ENCODE measurements at regions not wholly inside any gene's neighbourhood (a gene's known extent, or its start where the extent isn't known, plus 50 kb on each side); places are given as distances from the start of the nearest gene placed in this dataset.
A peak's percentile ranks its signal among the peaks of the same experiment; 100 is the strongest.

DNA sequence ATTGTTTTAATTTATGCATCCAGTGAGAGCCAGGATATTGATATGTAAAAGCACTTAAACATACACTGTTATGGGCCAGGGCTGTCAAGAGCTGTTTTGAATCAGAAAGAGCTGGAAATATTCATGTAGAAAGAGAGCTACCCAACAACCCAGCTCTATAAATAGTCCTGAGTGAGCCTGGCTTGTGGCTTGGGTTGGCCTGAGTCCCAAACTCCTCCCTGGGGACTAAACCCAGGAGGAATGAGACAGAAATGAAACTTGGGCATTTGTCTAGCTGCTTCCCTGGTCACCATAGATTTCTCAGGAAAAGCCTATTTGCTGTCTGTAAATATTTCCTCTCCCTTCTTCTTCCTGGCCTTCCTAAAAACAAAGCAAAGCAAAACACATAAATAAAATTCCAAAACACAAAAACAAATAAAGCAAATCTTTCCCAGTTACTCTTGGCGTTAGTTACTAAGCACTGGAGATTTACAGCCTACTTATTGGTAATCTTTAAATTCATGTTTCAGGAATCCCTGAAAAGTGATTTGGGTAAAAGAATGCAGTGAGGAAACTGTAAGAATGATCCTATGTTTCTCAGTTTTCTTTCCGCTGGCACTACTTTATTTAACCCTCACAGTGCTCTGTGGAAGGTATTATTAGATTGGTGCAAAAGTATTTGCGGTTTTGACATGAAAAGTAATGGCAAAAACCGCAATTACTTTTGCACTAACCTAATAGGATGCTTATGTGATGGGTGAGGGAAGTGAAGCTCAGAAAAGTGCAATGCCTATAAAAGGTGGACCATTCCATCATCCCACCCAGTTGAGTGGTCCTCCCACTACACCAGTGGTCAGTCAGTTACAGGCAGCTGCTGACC lies 111.8 kb downstream of the CARTPT start:
- H3K4me1 ChIP-seq (ENCODE audit: insufficient read depth, low read length) = peaks cover 11% of the 10 kb centered on the region
- H3K4me3 ChIP-seq (ENCODE audit: low read length) = no peak overlapping the region
- H3K36me3 ChIP-seq (ENCODE audit: insufficient read depth, low read length) = no peaks in the 10 kb centered on the region
- no peaks in the 10 kb centered on the region for H3K9me3 ChIP-seq (ENCODE audit: low read length)
- no peak overlapping the region for H2AFZ ChIP-seq (ENCODE audit: low read depth, low read length)
- H3K27me3 ChIP-seq (ENCODE audit: insufficient read depth, low read length) = no peaks in the 10 kb centered on the region

DNA sequence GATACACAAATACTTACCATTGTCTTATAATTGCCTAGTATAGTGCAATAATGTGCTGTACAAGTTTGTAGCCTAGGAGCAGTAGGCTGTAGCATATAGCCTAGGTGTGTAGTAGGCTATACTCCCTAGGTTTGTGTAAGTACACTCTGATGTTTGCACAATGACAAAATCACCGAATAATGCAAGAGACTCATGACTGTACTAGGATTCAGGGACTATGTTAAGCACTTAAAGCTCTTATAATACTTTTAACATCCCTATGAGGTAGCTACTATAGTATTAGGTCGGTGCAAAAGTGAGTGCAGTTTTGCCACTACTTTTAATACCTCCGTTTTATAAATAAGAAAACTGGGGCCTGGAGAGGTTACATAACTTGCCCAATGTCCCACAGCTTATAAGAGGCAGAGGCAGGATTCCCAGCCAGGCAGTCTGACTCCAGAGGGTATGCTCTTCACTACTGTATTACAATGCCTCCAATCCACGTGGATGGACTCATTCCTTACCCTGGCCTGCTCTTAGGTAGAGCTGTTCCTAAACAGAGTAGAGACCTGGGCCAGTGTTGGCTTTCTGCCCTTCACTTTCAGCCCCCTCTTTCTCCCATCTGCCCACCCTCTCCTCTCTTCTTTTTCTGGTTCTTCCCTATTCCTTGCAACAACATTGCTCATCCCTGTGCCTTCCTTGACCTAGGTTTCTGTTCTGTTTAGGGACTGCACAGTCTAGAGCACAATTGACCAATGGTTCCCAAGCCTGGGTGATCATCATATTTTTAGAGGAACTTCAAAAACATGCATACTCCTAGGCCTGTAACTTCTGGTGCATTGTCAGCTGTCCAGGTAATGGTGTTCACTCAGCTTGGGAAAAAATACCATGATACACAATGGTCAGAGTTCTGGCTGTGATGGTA lies 114.0 kb downstream of the CARTPT start:
- peaks cover 11% of the 10 kb centered on the region for H3K4me1 ChIP-seq (ENCODE audit: insufficient read depth, low read length)
- H2AFZ ChIP-seq (ENCODE audit: low read depth, low read length) = no peak overlapping the region
- H3K4me3 ChIP-seq (ENCODE audit: low read length) = no peak overlapping the region
- H3K27me3 ChIP-seq (ENCODE audit: insufficient read depth, low read length) = no peaks in the 10 kb centered on the region
- no peaks in the 10 kb centered on the region for H3K9me3 ChIP-seq (ENCODE audit: low read length)
- no peaks in the 10 kb centered on the region for H3K36me3 ChIP-seq (ENCODE audit: insufficient read depth, low read length)

DNA sequence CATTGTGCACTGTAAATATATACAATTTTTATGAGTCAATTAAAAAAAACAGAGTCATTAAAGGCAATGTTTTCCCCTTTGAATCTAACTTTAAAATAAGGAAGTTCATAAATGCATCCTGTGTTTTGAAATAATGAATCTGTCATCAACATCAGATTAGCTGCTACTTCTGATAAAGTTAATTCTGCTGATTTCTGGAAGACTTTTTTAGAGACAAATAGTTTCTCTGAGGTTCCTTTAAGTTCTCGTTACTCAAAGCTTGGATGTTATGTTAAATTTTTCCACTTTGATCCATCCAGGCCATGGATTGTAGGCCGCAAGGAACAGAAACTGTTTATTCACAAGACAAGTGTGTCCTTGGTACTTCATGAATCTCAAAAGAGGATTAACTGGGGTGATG lies 115.5 kb downstream of the CARTPT start:
- H3K9me3 ChIP-seq (ENCODE audit: low read length) = no peaks in the 10 kb centered on the region
- H3K4me1 ChIP-seq (ENCODE audit: insufficient read depth, low read length) = peaks cover 23% of the 10 kb centered on the region
- H3K36me3 ChIP-seq (ENCODE audit: insufficient read depth, low read length) = no peaks in the 10 kb centered on the region
- H3K4me3 ChIP-seq (ENCODE audit: low read length) = no peak overlapping the region
- no peaks in the 10 kb centered on the region for H3K27me3 ChIP-seq (ENCODE audit: insufficient read depth, low read length)
- no peak overlapping the region for H2AFZ ChIP-seq (ENCODE audit: low read depth, low read length)

DNA sequence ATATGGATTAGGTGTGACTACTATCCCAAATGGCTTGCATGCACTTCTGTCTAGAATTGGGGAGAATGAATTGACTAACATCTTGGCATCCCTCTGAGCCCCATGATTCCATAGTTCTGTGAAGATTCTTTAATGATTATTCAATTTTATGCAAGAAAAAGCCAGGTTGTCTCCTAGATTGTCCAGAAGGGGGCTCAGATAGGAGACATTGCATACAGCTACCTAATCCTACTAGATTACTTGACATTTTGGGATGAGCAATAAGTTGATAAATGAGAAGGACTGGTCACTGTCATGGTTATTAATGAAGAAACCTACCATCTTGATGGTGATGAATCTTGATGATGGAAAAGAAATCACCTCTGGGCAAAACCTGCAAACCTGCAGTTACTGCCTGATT lies 117.0 kb downstream of the CARTPT start:
- no peaks in the 10 kb centered on the region for H3K9me3 ChIP-seq (ENCODE audit: low read length)
- H3K36me3 ChIP-seq (ENCODE audit: insufficient read depth, low read length) = no peaks in the 10 kb centered on the region
- H3K4me1 ChIP-seq (ENCODE audit: insufficient read depth, low read length) = peaks cover 14% of the 10 kb centered on the region
- H3K27me3 ChIP-seq (ENCODE audit: insufficient read depth, low read length) = no peaks in the 10 kb centered on the region
- no peak overlapping the region for H2AFZ ChIP-seq (ENCODE audit: low read depth, low read length)
- no peak overlapping the region for H3K4me3 ChIP-seq (ENCODE audit: low read length)

DNA sequence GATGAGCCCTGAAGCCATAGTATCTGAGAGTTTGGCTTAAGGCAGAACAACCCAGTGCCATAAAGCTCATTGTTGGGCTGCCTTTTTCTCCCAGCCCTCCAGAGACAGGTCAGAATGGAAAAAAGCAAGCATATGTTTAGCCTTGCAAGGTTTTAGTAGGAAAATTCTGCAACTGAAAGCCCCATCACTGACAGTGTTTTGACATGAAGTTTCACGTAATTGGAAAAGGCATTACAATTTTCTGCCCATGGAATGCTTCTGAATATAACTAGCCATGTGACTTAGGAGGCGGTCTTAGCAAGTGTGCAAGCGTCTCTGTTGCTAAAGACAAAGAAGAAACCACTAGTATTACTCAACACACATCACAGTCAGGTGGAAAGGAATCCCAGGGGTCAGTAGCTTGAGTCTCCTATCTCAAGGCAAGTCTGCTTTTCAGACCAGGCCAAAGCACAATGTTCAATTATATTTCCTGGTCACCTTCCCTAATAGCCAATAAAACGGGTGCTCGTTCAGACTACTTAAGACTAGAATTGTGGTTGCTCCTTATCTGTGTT lies 117.6 kb downstream of the CARTPT start:
- H3K27me3 ChIP-seq (ENCODE audit: insufficient read depth, low read length) = no peaks in the 10 kb centered on the region
- no peaks in the 10 kb centered on the region for H3K9me3 ChIP-seq (ENCODE audit: low read length)
- no peaks in the 10 kb centered on the region for H3K36me3 ChIP-seq (ENCODE audit: insufficient read depth, low read length)
- H3K4me3 ChIP-seq (ENCODE audit: low read length) = no peak overlapping the region
- H3K4me1 ChIP-seq (ENCODE audit: insufficient read depth, low read length) = peaks cover 14% of the 10 kb centered on the region
- no peak overlapping the region for H2AFZ ChIP-seq (ENCODE audit: low read depth, low read length)

DNA sequence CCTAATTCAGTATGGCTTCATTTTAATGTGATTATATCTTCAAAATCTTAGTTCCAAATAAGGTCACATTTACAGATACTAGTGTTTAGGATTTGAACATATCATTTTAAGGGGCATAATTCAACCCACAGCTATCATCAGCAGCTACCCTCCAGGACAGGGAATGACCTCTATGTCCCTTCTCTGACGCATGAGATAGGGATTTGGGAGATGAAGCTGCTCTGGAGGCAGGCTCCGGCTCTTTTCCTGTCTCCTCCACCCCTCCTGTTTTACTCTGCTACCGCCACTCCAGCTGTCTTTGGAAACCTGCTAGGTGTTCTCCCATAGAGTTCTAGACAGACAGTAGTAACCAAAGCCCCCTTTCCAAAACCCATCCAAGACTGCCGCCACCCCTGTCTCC lies 119.2 kb downstream of the CARTPT start:
- no peak overlapping the region for H2AFZ ChIP-seq (ENCODE audit: low read depth, low read length)
- no peak overlapping the region for H3K4me3 ChIP-seq (ENCODE audit: low read length)
- no peaks in the 10 kb centered on the region for H3K9me3 ChIP-seq (ENCODE audit: low read length)
- peaks cover 14% of the 10 kb centered on the region for H3K4me1 ChIP-seq (ENCODE audit: insufficient read depth, low read length)
- H3K36me3 ChIP-seq (ENCODE audit: insufficient read depth, low read length) = no peaks in the 10 kb centered on the region
- H3K27me3 ChIP-seq (ENCODE audit: insufficient read depth, low read length) = no peaks in the 10 kb centered on the region

DNA sequence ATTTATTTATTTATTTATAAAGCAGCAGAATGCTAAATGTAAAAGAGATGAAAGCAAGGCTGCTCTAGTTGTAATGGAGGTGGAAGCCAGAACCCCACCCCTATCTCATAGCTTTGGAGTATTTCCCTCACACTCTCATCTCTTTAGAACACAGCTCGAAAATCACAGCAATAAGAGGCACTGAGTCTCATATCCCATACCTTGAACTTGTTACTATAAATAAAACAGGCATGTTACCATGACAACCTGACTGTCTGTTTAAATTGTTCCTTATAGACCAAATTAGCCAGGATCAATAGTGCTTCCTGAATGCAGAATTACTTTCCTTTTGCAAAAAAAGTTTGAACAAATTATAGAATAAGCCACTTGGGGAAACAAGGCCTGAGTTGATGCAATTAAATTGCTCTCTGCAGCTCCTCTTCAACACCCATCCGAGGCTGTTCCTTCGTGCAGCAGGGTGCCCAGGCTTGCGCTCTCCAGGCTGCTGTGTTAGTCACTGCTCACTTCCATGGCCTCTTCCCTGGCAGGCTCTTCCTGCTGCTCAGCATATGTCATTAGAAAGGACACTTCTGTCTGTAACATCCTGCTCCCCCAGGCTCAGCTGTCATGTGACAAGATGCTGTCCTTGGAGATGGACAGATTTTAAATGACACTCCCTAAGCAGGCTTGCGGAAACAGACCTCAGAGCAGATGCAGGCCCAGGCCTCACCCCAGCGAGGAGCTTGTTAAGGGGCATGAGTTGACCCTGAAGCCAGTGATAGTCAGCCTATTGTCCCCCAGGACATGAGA lies 120.2 kb downstream of the CARTPT start:
- no peak overlapping the region for H3K4me3 ChIP-seq (ENCODE audit: low read length)
- no peaks in the 10 kb centered on the region for H3K9me3 ChIP-seq (ENCODE audit: low read length)
- H3K36me3 ChIP-seq (ENCODE audit: insufficient read depth, low read length) = no peaks in the 10 kb centered on the region
- peaks cover 14% of the 10 kb centered on the region for H3K4me1 ChIP-seq (ENCODE audit: insufficient read depth, low read length)
- H2AFZ ChIP-seq (ENCODE audit: low read depth, low read length) = peak overlapping the region; percentile 0
- H3K27me3 ChIP-seq (ENCODE audit: insufficient read depth, low read length) = no peaks in the 10 kb centered on the region

DNA sequence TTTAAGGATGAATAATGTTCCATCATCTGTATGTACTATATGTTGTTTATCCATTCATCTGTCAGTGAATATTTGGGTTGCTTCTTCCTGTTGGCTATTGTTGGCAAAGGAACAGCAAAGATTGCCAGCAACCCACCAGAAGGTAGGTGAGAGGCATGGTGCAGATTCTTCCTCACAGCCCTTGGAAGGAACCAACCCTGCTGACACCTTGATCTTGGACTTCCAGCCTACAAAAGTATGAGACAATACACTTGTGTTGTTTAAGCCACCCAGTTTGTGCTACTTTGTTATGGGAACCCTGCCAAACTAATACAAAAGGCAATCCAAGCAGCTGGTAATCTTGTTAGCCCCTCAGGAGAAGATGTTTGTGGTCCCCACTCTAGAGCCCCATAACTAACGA lies 122.0 kb downstream of the CARTPT start:
- no peak overlapping the region for H3K4me3 ChIP-seq (ENCODE audit: low read length)
- peaks cover 14% of the 10 kb centered on the region for H3K4me1 ChIP-seq (ENCODE audit: insufficient read depth, low read length)
- H3K36me3 ChIP-seq (ENCODE audit: insufficient read depth, low read length) = no peaks in the 10 kb centered on the region
- H3K9me3 ChIP-seq (ENCODE audit: low read length) = no peaks in the 10 kb centered on the region
- no peak overlapping the region for H2AFZ ChIP-seq (ENCODE audit: low read depth, low read length)
- H3K27me3 ChIP-seq (ENCODE audit: insufficient read depth, low read length) = no peaks in the 10 kb centered on the region

DNA sequence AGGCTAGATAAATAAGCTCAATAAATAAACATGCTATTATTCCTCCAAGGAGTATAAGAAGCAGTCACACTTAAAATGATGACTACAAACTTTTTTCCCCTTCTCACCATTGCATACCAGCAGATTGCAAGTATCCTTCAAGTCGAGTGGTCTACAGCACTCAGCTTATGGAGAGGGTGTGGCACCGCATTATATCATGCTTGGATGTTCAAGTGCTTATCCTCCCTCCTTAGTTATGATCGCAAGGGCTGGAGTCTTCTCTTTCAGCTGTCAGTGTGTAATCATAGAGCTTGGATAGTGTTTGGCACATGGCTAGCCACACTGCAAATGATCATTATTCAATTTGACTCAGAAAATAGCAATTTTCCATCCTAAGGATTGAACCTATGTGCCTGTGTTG lies 124.0 kb downstream of the CARTPT start:
- Histone ChIP-seq H3K4me3 (ENCODE audit: low read length) (no peak overlapping the region), H3K4me1 (ENCODE audit: insufficient read depth, low read length) (peaks cover 14% of the 10 kb centered on the region), H3K36me3 (ENCODE audit: insufficient read depth, low read length) (no peaks in the 10 kb centered on the region), H3K27me3 (ENCODE audit: insufficient read depth, low read length) (no peaks in the 10 kb centered on the region), H3K9me3 (ENCODE audit: low read length) (no peaks in the 10 kb centered on the region), H2AFZ (ENCODE audit: low read depth, low read length) (no peak overlapping the region)

DNA sequence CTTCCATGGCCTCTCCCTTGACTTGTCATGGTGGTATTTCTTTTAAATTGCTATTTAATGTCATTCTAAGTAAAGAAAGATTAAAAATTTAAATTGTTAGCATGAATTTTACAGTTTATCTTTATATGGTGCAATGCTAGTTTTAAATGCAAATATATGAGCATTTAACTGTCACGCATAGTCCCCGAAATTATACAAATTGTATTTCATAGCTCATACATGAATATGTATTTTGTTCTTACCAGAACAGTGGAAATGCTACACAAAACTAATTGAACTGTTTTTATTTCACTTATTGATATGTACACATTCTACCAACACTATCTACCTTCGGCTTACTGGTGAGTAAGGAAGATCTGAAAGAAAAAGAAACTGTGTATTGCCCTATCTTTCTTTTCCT lies 125.8 kb downstream of the CARTPT start:
- Histone ChIP-seq H2AFZ (ENCODE audit: low read depth, low read length) (no peak overlapping the region), H3K4me1 (ENCODE audit: insufficient read depth, low read length) (no peaks in the 10 kb centered on the region), H3K27me3 (ENCODE audit: insufficient read depth, low read length) (no peaks in the 10 kb centered on the region), H3K36me3 (ENCODE audit: insufficient read depth, low read length) (no peaks in the 10 kb centered on the region), H3K9me3 (ENCODE audit: low read length) (peaks cover 3% of the 10 kb centered on the region), H3K4me3 (ENCODE audit: low read length) (no peak overlapping the region)

DNA sequence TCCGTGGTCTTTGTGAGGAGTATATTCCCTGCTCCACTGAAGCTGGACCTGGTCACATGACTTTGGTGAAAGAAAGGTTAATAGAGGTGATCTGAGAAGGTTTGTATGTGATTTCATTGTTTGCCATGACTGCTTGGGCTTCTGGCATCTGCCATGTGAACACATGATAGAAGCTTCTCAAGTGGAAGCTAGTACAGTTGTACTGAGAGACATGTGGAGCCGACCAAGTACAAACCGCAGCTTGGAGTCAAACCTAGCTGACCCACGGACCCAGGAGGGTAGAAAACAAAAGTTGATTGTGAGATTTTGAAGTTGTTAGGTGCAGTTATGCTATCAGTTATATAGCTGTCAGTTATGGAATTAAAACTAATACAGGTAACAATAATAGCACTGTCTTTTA lies 140.4 kb downstream of the CARTPT start:
- Histone ChIP-seq H3K9me3 (ENCODE audit: low read length) (peaks cover 5% of the 10 kb centered on the region), H2AFZ (ENCODE audit: low read depth, low read length) (no peak overlapping the region), H3K27me3 (ENCODE audit: insufficient read depth, low read length) (no peaks in the 10 kb centered on the region), H3K36me3 (ENCODE audit: insufficient read depth, low read length) (no peaks in the 10 kb centered on the region), H3K4me1 (ENCODE audit: insufficient read depth, low read length) (no peaks in the 10 kb centered on the region), H3K4me3 (ENCODE audit: low read length) (no peak overlapping the region)

DNA sequence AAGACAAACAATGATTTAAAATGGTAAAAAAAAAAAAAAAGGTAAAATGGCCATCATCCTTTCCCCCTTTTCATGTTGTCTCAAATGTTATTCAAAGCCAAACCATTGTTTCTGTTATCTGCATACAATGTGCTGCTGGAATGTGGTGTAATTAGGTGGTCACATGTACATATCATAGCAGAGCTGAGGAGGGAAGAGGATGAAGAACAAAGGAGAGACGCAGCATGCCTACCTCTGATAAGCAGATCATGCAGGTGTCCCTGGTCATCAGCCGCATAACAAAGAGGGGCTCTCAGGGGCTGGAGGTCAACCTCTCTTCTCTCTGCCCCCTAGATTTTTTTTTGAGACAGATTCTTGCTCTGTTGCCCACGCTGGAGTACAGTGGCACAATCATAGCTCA lies 141.0 kb downstream of the CARTPT start:
- H2AFZ ChIP-seq (ENCODE audit: low read depth, low read length) = no peak overlapping the region
- no peaks in the 10 kb centered on the region for H3K27me3 ChIP-seq (ENCODE audit: insufficient read depth, low read length)
- H3K36me3 ChIP-seq (ENCODE audit: insufficient read depth, low read length) = no peaks in the 10 kb centered on the region
- peaks cover 5% of the 10 kb centered on the region for H3K9me3 ChIP-seq (ENCODE audit: low read length)
- H3K4me3 ChIP-seq (ENCODE audit: low read length) = no peak overlapping the region
- no peaks in the 10 kb centered on the region for H3K4me1 ChIP-seq (ENCODE audit: insufficient read depth, low read length)

Data from neuron (in vitro differentiated cells).